ENCODE measurements at regions not wholly inside any gene's neighbourhood (a gene's known extent, or its start where the extent isn't known, plus 50 kb on each side); places are given as distances from the start of the nearest gene placed in this dataset.

GRCh38 chr4:32778938-32779337, 2058.8 kb downstream of the PCDH7 start:
- Histone ChIP-seq H3K4me3 (ENCODE audit: low read length) (no peak overlapping the region), H3K27me3 (ENCODE audit: control insufficient read depth, insufficient read depth, low read length) (no peaks in the 10 kb centered on the region), H3K9ac (ENCODE audit: low read depth, low read length) (no peak overlapping the region), H3K9me3 (replicated peaks; ENCODE audit: low read length) (no peaks in the 10 kb centered on the region), H3K4me2 (ENCODE audit: low read length) (no peak overlapping the region), H3K4me1 (ENCODE audit: control insufficient read depth, insufficient read depth, low read length) (no peaks in the 10 kb centered on the region), H3K36me3 (ENCODE audit: insufficient read depth, low read length) (no peaks in the 10 kb centered on the region)

GRCh38 chr4:32789026-32789608, 2068.9 kb downstream of the PCDH7 start:
- Histone ChIP-seq H3K4me3 (ENCODE audit: low read length) (no peak overlapping the region), H3K27me3 (ENCODE audit: control insufficient read depth, insufficient read depth, low read length) (no peaks in the 10 kb centered on the region), H3K9ac (ENCODE audit: low read depth, low read length) (no peak overlapping the region), H3K4me2 (ENCODE audit: low read length) (no peak overlapping the region), H3K9me3 (replicated peaks; ENCODE audit: low read length) (no peaks in the 10 kb centered on the region), H3K36me3 (ENCODE audit: insufficient read depth, low read length) (no peaks in the 10 kb centered on the region), H3K4me1 (ENCODE audit: control insufficient read depth, insufficient read depth, low read length) (no peaks in the 10 kb centered on the region)

GRCh38 chr4:32790803-32791202, 2070.6 kb downstream of the PCDH7 start:
- Histone ChIP-seq H3K4me2 (ENCODE audit: low read length) (no peak overlapping the region), H3K36me3 (ENCODE audit: insufficient read depth, low read length) (no peaks in the 10 kb centered on the region)

GRCh38 chr4:32798471-32799159, 2078.4 kb downstream of the PCDH7 start:
- Histone ChIP-seq H3K36me3 (ENCODE audit: insufficient read depth, low read length) (no peaks in the 10 kb centered on the region), H3K4me1 (ENCODE audit: control insufficient read depth, insufficient read depth, low read length) (no peaks in the 10 kb centered on the region), H3K9me3 (replicated peaks; ENCODE audit: low read length) (no peaks in the 10 kb centered on the region), H3K4me2 (ENCODE audit: low read length) (no peak overlapping the region), H3K9ac (ENCODE audit: low read depth, low read length) (no peak overlapping the region), H3K27me3 (ENCODE audit: control insufficient read depth, insufficient read depth, low read length) (no peaks in the 10 kb centered on the region), H3K4me3 (ENCODE audit: low read length) (no peak overlapping the region)

More at GRCh38 chr4:32790803-32791202, 2070.6 kb downstream of the PCDH7 start:
- Histone ChIP-seq H3K4me1 (ENCODE audit: control insufficient read depth, insufficient read depth, low read length) (no peaks in the 10 kb centered on the region), H3K4me3 (ENCODE audit: low read length) (no peak overlapping the region), H3K9ac (ENCODE audit: low read depth, low read length) (no peak overlapping the region), H3K9me3 (replicated peaks; ENCODE audit: low read length) (no peaks in the 10 kb centered on the region), H3K27me3 (ENCODE audit: control insufficient read depth, insufficient read depth, low read length) (no peaks in the 10 kb centered on the region)

- H3K4me3 ChIP-seq (ENCODE audit: low read length) = no peak overlapping the region
- H3K27me3 ChIP-seq (ENCODE audit: control insufficient read depth, insufficient read depth, low read length) = no peaks in the 10 kb centered on the region
- no peak overlapping the region for H3K9ac ChIP-seq (ENCODE audit: low read depth, low read length)
- peaks cover 3% of the 10 kb centered on the region for H3K9me3 ChIP-seq (replicated peaks; ENCODE audit: low read length)
- no peak overlapping the region for H3K4me2 ChIP-seq (ENCODE audit: low read length)
- H3K36me3 ChIP-seq (ENCODE audit: insufficient read depth, low read length) = no peaks in the 10 kb centered on the region
- no peaks in the 10 kb centered on the region for H3K4me1 ChIP-seq (ENCODE audit: control insufficient read depth, insufficient read depth, low read length)
These were observed 2104.2 kb downstream of the PCDH7 start for GRCh38 chr4:32824336-32824735.

- Histone ChIP-seq H3K9ac (ENCODE audit: low read depth, low read length) (no peak overlapping the region), H3K4me3 (ENCODE audit: low read length) (no peak overlapping the region), H3K4me1 (ENCODE audit: control insufficient read depth, insufficient read depth, low read length) (no peaks in the 10 kb centered on the region), H3K4me2 (ENCODE audit: low read length) (no peak overlapping the region), H3K36me3 (ENCODE audit: insufficient read depth, low read length) (no peaks in the 10 kb centered on the region), H3K9me3 (replicated peaks; ENCODE audit: low read length) (peaks cover 3% of the 10 kb centered on the region), H3K27me3 (ENCODE audit: control insufficient read depth, insufficient read depth, low read length) (no peaks in the 10 kb centered on the region)
These were observed 2106.0 kb downstream of the PCDH7 start for GRCh38 chr4:32826169-32826568.

GRCh38 chr4:32830160-32830559, 2110.0 kb downstream of the PCDH7 start:
- Histone ChIP-seq H3K4me1 (ENCODE audit: control insufficient read depth, insufficient read depth, low read length) (no peaks in the 10 kb centered on the region), H3K4me2 (ENCODE audit: low read length) (no peak overlapping the region), H3K9ac (ENCODE audit: low read depth, low read length) (no peak overlapping the region), H3K9me3 (replicated peaks; ENCODE audit: low read length) (no peaks in the 10 kb centered on the region), H3K27me3 (ENCODE audit: control insufficient read depth, insufficient read depth, low read length) (no peaks in the 10 kb centered on the region), H3K4me3 (ENCODE audit: low read length) (no peak overlapping the region), H3K36me3 (ENCODE audit: insufficient read depth, low read length) (no peaks in the 10 kb centered on the region)

GRCh38 chr4:32831104-32831503, 2110.9 kb downstream of the PCDH7 start:
- H3K36me3 ChIP-seq (ENCODE audit: insufficient read depth, low read length) = no peaks in the 10 kb centered on the region
- no peak overlapping the region for H3K4me3 ChIP-seq (ENCODE audit: low read length)
- no peaks in the 10 kb centered on the region for H3K4me1 ChIP-seq (ENCODE audit: control insufficient read depth, insufficient read depth, low read length)
- no peaks in the 10 kb centered on the region for H3K27me3 ChIP-seq (ENCODE audit: control insufficient read depth, insufficient read depth, low read length)
- no peaks in the 10 kb centered on the region for H3K9me3 ChIP-seq (replicated peaks; ENCODE audit: low read length)
- H3K4me2 ChIP-seq (ENCODE audit: low read length) = no peak overlapping the region
- H3K9ac ChIP-seq (ENCODE audit: low read depth, low read length) = no peak overlapping the region

GRCh38 chr4:32840461-32841189, 2120.5 kb downstream of the PCDH7 start:
- H3K27me3 ChIP-seq (ENCODE audit: control insufficient read depth, insufficient read depth, low read length) = no peaks in the 10 kb centered on the region
- H3K36me3 ChIP-seq (ENCODE audit: insufficient read depth, low read length) = no peaks in the 10 kb centered on the region
- no peaks in the 10 kb centered on the region for H3K9me3 ChIP-seq (replicated peaks; ENCODE audit: low read length)
- no peaks in the 10 kb centered on the region for H3K4me1 ChIP-seq (ENCODE audit: control insufficient read depth, insufficient read depth, low read length)
- H3K4me3 ChIP-seq (ENCODE audit: low read length) = no peak overlapping the region
- H3K4me2 ChIP-seq (ENCODE audit: low read length) = no peak overlapping the region
- no peak overlapping the region for H3K9ac ChIP-seq (ENCODE audit: low read depth, low read length)

- no peak overlapping the region for H3K4me3 ChIP-seq (ENCODE audit: low read length)
- no peak overlapping the region for H3K4me2 ChIP-seq (ENCODE audit: low read length)
- H3K27me3 ChIP-seq (ENCODE audit: control insufficient read depth, insufficient read depth, low read length) = no peaks in the 10 kb centered on the region
- no peaks in the 10 kb centered on the region for H3K4me1 ChIP-seq (ENCODE audit: control insufficient read depth, insufficient read depth, low read length)
- no peaks in the 10 kb centered on the region for H3K9me3 ChIP-seq (replicated peaks; ENCODE audit: low read length)
- H3K9ac ChIP-seq (ENCODE audit: low read depth, low read length) = no peak overlapping the region
- no peaks in the 10 kb centered on the region for H3K36me3 ChIP-seq (ENCODE audit: insufficient read depth, low read length)
These were observed 2121.0 kb downstream of the PCDH7 start for GRCh38 chr4:32841217-32841616.

GRCh38 chr4:32847461-32847860, 2127.3 kb downstream of the PCDH7 start:
- Histone ChIP-seq H3K9ac (ENCODE audit: low read depth, low read length) (no peak overlapping the region), H3K4me1 (ENCODE audit: control insufficient read depth, insufficient read depth, low read length) (no peaks in the 10 kb centered on the region), H3K4me2 (ENCODE audit: low read length) (no peak overlapping the region), H3K4me3 (ENCODE audit: low read length) (no peak overlapping the region), H3K36me3 (ENCODE audit: insufficient read depth, low read length) (no peaks in the 10 kb centered on the region), H3K27me3 (ENCODE audit: control insufficient read depth, insufficient read depth, low read length) (no peaks in the 10 kb centered on the region), H3K9me3 (replicated peaks; ENCODE audit: low read length) (no peaks in the 10 kb centered on the region)
